ENCODE measurements at regions not wholly inside any gene's neighbourhood (a gene's known extent, or its start where the extent isn't known, plus 50 kb on each side); places are given as distances from the start of the nearest gene placed in this dataset.

DNA sequence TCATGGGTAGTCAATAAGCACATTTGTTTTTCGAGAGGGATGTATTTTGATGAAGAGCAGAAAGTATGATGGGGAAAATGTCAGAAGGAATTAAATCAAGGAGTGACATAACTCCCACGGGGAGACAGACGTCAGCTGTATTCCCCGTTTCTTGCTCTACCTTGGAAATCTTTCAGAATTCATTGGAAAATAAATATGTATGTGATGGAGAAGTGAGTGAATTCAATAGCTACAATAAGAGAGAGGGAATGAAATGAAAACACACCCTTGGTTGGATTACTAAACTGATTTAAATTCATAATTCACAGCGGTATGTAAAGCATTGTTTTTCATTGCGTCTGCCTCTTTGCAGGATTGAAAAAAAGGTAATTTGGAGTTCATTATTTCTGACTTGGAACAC lies 209.7 kb upstream of the KLF4 start:
- DNase-seq: no peak
- Histone ChIP-seq H4K8ac (ENCODE audit: low read length) (no peak overlapping the region), H2BK15ac (ENCODE audit: low read depth, poor library complexity, severe bottlenecking) (no peak overlapping the region), H3K9ac (ENCODE audit: low read length) (no peak overlapping the region), H2BK12ac (ENCODE audit: low read length in 2 of 2) (no peak overlapping the region), H3K18ac (ENCODE audit: low read depth in 1 of 2, low read length in 2 of 2) (no peak overlapping the region), H3K36me3 (ENCODE audit: control insufficient read depth in 1 of 2, insufficient read depth in 2 of 2, low read depth in 1 of 2, low read length in 2 of 2) (no peaks in the 10 kb centered on the region), H3K9me3 (ENCODE audit: control insufficient read depth, low read length) (no peaks in the 10 kb centered on the region), H3K79me1 (replicated peaks; ENCODE audit: low read length, poor library complexity, severe bottlenecking) (no peaks in the 10 kb centered on the region), H3K23ac (ENCODE audit: low read length in 2 of 2) (no peak overlapping the region), H3K4me3 (ENCODE audit: insufficient read depth in 1 of 2, low read depth in 1 of 2, low read length in 2 of 2) (no peak overlapping the region), H4K91ac (ENCODE audit: low read length) (no peak overlapping the region), H3K4me1 (ENCODE audit: control insufficient read depth, insufficient read depth, low read depth, low read length) (no peaks in the 10 kb centered on the region), H2AK5ac (ENCODE audit: low read length, severe bottlenecking) (no peak overlapping the region), H3K27ac (ENCODE audit: low read length, poor library complexity, severe bottlenecking) (no peak overlapping the region), H3K4ac (ENCODE audit: low read depth in 1 of 2, low read length in 2 of 2) (no peak overlapping the region), H2AFZ (ENCODE audit: low read depth, low read length) (no peak overlapping the region), H3K14ac (ENCODE audit: low read length in 2 of 2) (no peak overlapping the region), H2BK5ac (ENCODE audit: low read depth, low read length, poor library complexity, severe bottlenecking) (no peak overlapping the region), H3K4me2 (ENCODE audit: low read length, poor library complexity, severe bottlenecking) (no peak overlapping the region), H2BK120ac (ENCODE audit: low read depth, low read length) (no peak overlapping the region), H3K27me3 (ENCODE audit: control insufficient read depth in 1 of 2, insufficient read depth in 1 of 2, low read length in 2 of 2) (no peaks in the 10 kb centered on the region)
- 85% methylated on average over 5 of the region's 6 CpGs for WGBS

DNA sequence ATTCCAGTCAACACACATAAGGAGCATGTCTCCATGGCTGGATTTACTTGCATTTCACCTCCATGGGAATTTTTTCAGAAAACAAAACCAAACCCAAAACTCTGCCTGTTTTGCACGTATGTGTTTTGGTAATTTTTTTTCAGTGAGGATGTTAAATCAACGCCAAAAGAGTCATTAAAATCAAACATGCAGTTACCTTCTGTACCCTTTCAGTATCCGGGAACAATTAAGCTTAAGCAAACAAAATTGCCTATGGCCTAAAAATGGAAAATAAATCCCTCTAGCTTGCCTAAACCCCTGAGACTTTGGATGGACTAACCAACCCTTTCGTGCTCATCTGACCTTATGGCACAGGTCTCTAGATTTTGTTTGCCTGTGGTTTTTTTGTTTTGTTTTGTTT lies 209.2 kb upstream of the KLF4 start:
- 81% methylated on average over 2 of the region's 4 CpGs for WGBS
- no peaks in the 10 kb centered on the region for H3K79me1 ChIP-seq (replicated peaks; ENCODE audit: low read length, poor library complexity, severe bottlenecking)

DNA sequence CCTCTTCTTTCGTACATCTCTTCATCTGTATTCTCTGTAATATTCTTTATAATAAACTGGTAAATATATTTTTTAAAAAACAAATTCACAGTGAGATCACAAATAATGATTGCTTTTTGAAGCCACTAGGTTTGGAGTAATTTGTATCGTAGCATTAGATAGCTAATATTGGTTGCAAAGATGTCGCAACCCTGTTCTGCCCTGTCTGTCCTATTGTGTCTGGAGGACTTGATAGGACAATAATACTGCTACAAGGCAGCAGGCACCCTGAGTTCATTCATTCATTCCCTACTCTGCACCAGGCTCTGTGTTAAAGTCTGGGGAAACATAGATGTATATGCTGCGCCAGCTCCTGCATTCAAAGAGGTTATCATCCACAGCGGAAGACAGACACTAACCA lies 206.7 kb upstream of the KLF4 start:
- Histone ChIP-seq H3K14ac (ENCODE audit: low read length in 2 of 2) (no peak overlapping the region), H3K4ac (ENCODE audit: low read depth in 1 of 2, low read length in 2 of 2) (no peak overlapping the region), H3K79me1 (replicated peaks; ENCODE audit: low read length, poor library complexity, severe bottlenecking) (no peaks in the 10 kb centered on the region), H3K4me3 (ENCODE audit: insufficient read depth in 1 of 2, low read depth in 1 of 2, low read length in 2 of 2) (no peak overlapping the region), H2AK5ac (ENCODE audit: low read length, severe bottlenecking) (no peak overlapping the region), H2AFZ (ENCODE audit: low read depth, low read length) (no peak overlapping the region), H3K9me3 (ENCODE audit: control insufficient read depth, low read length) (no peaks in the 10 kb centered on the region), H3K4me2 (ENCODE audit: low read length, poor library complexity, severe bottlenecking) (no peak overlapping the region), H4K8ac (ENCODE audit: low read length) (no peak overlapping the region), H4K91ac (ENCODE audit: low read length) (no peak overlapping the region), H3K27ac (ENCODE audit: low read length, poor library complexity, severe bottlenecking) (no peak overlapping the region), H2BK12ac (ENCODE audit: low read length in 2 of 2) (no peak overlapping the region), H3K9ac (ENCODE audit: low read length) (no peak overlapping the region), H2BK5ac (ENCODE audit: low read depth, low read length, poor library complexity, severe bottlenecking) (no peak overlapping the region), H3K27me3 (ENCODE audit: control insufficient read depth in 1 of 2, insufficient read depth in 1 of 2, low read length in 2 of 2) (no peaks in the 10 kb centered on the region), H3K18ac (ENCODE audit: low read depth in 1 of 2, low read length in 2 of 2) (no peak overlapping the region), H2BK15ac (ENCODE audit: low read depth, poor library complexity, severe bottlenecking) (no peak overlapping the region), H2BK120ac (ENCODE audit: low read depth, low read length) (no peak overlapping the region), H3K4me1 (ENCODE audit: control insufficient read depth, insufficient read depth, low read depth, low read length) (peaks cover 5% of the 10 kb centered on the region), H3K36me3 (ENCODE audit: control insufficient read depth in 1 of 2, insufficient read depth in 2 of 2, low read depth in 1 of 2, low read length in 2 of 2) (no peaks in the 10 kb centered on the region), H3K23ac (ENCODE audit: low read length in 2 of 2) (no peak overlapping the region)
- DNase-seq: no peak
- WGBS: 84% methylated on average over 3 of the region's 5 CpGs

More for the DNA sequence above, 209.2 kb upstream of the KLF4 start:
- H3K18ac ChIP-seq (ENCODE audit: low read depth in 1 of 2, low read length in 2 of 2): no peak overlapping the region
- H3K4ac ChIP-seq (ENCODE audit: low read depth in 1 of 2, low read length in 2 of 2): no peak overlapping the region
- no peak overlapping the region for H3K4me3 ChIP-seq (ENCODE audit: insufficient read depth in 1 of 2, low read depth in 1 of 2, low read length in 2 of 2)
- peaks cover under 1% of the 10 kb centered on the region for H3K4me1 ChIP-seq (ENCODE audit: control insufficient read depth, insufficient read depth, low read depth, low read length)
- no peak overlapping the region for H2AK5ac ChIP-seq (ENCODE audit: low read length, severe bottlenecking)
- H3K36me3 ChIP-seq (ENCODE audit: control insufficient read depth in 1 of 2, insufficient read depth in 2 of 2, low read depth in 1 of 2, low read length in 2 of 2): no peaks in the 10 kb centered on the region
- H3K27me3 ChIP-seq (ENCODE audit: control insufficient read depth in 1 of 2, insufficient read depth in 1 of 2, low read length in 2 of 2): no peaks in the 10 kb centered on the region
- H2BK15ac ChIP-seq (ENCODE audit: low read depth, poor library complexity, severe bottlenecking): no peak overlapping the region
- H3K9me3 ChIP-seq (ENCODE audit: control insufficient read depth, low read length): no peaks in the 10 kb centered on the region
- H3K4me2 ChIP-seq (ENCODE audit: low read length, poor library complexity, severe bottlenecking): no peak overlapping the region
- H2BK5ac ChIP-seq (ENCODE audit: low read depth, low read length, poor library complexity, severe bottlenecking): no peak overlapping the region
- no peak overlapping the region for H4K8ac ChIP-seq (ENCODE audit: low read length)
- no peak overlapping the region for H3K23ac ChIP-seq (ENCODE audit: low read length in 2 of 2)
- no peak for DNase-seq
- no peak overlapping the region for H3K14ac ChIP-seq (ENCODE audit: low read length in 2 of 2)
- H4K91ac ChIP-seq (ENCODE audit: low read length): no peak overlapping the region
- no peak overlapping the region for H2AFZ ChIP-seq (ENCODE audit: low read depth, low read length)
- H2BK120ac ChIP-seq (ENCODE audit: low read depth, low read length): no peak overlapping the region
- H3K27ac ChIP-seq (ENCODE audit: low read length, poor library complexity, severe bottlenecking): no peak overlapping the region
- H2BK12ac ChIP-seq (ENCODE audit: low read length in 2 of 2): no peak overlapping the region
- H3K9ac ChIP-seq (ENCODE audit: low read length): no peak overlapping the region

DNA sequence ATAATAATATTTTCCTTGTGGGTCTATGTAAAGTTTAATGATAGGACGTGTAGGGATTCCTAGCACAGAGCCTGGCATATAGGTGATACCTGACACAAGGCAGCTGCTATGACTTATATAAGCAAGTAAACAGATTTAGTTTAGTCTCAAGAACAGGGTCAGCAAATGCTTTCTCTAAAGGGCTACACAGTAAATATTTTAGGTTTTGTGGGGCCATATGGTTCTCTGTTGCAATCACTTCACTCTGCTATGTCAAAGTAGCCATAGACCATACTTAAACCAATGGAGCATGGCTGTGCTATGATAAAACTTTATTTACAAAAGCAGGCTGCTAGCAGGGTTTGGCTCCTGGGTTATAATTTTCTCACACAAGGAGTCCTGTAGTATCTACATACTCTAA lies 204.8 kb upstream of the KLF4 start:
- Histone ChIP-seq H2BK5ac (ENCODE audit: low read depth, low read length, poor library complexity, severe bottlenecking) (no peak overlapping the region), H3K27me3 (ENCODE audit: control insufficient read depth in 1 of 2, insufficient read depth in 1 of 2, low read length in 2 of 2) (no peaks in the 10 kb centered on the region), H3K27ac (ENCODE audit: low read length, poor library complexity, severe bottlenecking) (peak overlapping the region; percentile 53), H3K4ac (ENCODE audit: low read depth in 1 of 2, low read length in 2 of 2) (no peak overlapping the region), H3K4me3 (ENCODE audit: insufficient read depth in 1 of 2, low read depth in 1 of 2, low read length in 2 of 2) (no peak overlapping the region), H2BK12ac (ENCODE audit: low read length in 2 of 2) (no peak overlapping the region), H4K91ac (ENCODE audit: low read length) (no peak overlapping the region), H3K4me1 (ENCODE audit: control insufficient read depth, insufficient read depth, low read depth, low read length) (peaks cover 5% of the 10 kb centered on the region), H3K79me1 (replicated peaks; ENCODE audit: low read length, poor library complexity, severe bottlenecking) (no peaks in the 10 kb centered on the region), H2BK120ac (ENCODE audit: low read depth, low read length) (no peak overlapping the region), H2AK5ac (ENCODE audit: low read length, severe bottlenecking) (no peak overlapping the region), H2AFZ (ENCODE audit: low read depth, low read length) (no peak overlapping the region), H3K9ac (ENCODE audit: low read length) (no peak overlapping the region), H3K9me3 (ENCODE audit: control insufficient read depth, low read length) (no peaks in the 10 kb centered on the region), H3K18ac (ENCODE audit: low read depth in 1 of 2, low read length in 2 of 2) (no peak overlapping the region), H4K8ac (ENCODE audit: low read length) (no peak overlapping the region), H3K36me3 (ENCODE audit: control insufficient read depth in 1 of 2, insufficient read depth in 2 of 2, low read depth in 1 of 2, low read length in 2 of 2) (no peaks in the 10 kb centered on the region), H3K4me2 (ENCODE audit: low read length, poor library complexity, severe bottlenecking) (no peak overlapping the region), H3K23ac (ENCODE audit: low read length in 2 of 2) (no peak overlapping the region), H2BK15ac (ENCODE audit: low read depth, poor library complexity, severe bottlenecking) (no peak overlapping the region), H3K14ac (ENCODE audit: low read length in 2 of 2) (no peak overlapping the region)
- peak; percentile 39 for DNase-seq
- WGBS: 100% methylated on average over 1 of the region's 1 CpG
